ENCODE measurements at regions not wholly inside any gene's neighbourhood (a gene's known extent, or its start where the extent isn't known, plus 50 kb on each side); places are given as distances from the start of the nearest gene placed in this dataset.
"Not testable (repeated sequence)": the region's sequence is repeated elsewhere in the genome, so short reads cannot be mapped to it uniquely, and the experiment has no call there.

GRCh38 chr11:109708184-109708583, 286.2 kb downstream of the C11orf87 start:
- H3K9me3 ChIP-seq (ENCODE audit: control insufficient read depth in 1 of 2, insufficient read depth in 1 of 2, low read length in 2 of 2): no peaks in the 10 kb centered on the region
- intact Hi-C loops (cut with DNase I, micrococcal nuclease): no loop called here
- H3K4me3 ChIP-seq (ENCODE audit: low read length): no peak overlapping the region
- ChIA-PET CTCF (no interaction called here), POLR2A (no interaction called here)
- no peaks in the 10 kb centered on the region for H3K36me3 ChIP-seq (ENCODE audit: insufficient read depth, low read length)
- no peaks in the 10 kb centered on the region for H3K4me1 ChIP-seq (ENCODE audit: insufficient read depth, low read length)
- no peaks in the 10 kb centered on the region for H3K4me1 Mint-ChIP-seq (ENCODE audit: low read depth)
- H3K36me3 Mint-ChIP-seq (ENCODE audit: low read depth): no peaks in the 10 kb centered on the region
- H3K27me3 ChIP-seq (ENCODE audit: control insufficient read depth in 1 of 2, insufficient read depth in 2 of 2, low read length in 2 of 2): no peaks in the 10 kb centered on the region
- H3K9me3 Mint-ChIP-seq: no peaks in the 10 kb centered on the region
- ATAC-seq (ENCODE audit: poor library complexity): no peak
- DNase-seq: no peak
- no peak overlapping the region for H3K27ac Mint-ChIP-seq
- no peak overlapping the region for H3K4me3 Mint-ChIP-seq
- H3K27ac ChIP-seq (ENCODE audit: low read depth in 1 of 2, low read length in 2 of 2): no peak overlapping the region
- TF ChIP-seq CTCF (IDR thresholded peaks at IDR 0.05): no peak
- H3K27me3 Mint-ChIP-seq: no peaks in the 10 kb centered on the region

- H3K4me3 ChIP-seq (ENCODE audit: low read length); H3K36me3 Mint-ChIP-seq (ENCODE audit: low read depth); H3K9me3 Mint-ChIP-seq; H3K27ac ChIP-seq (ENCODE audit: low read depth in 1 of 2, low read length in 2 of 2); intact Hi-C loops (cut with DNase I, micrococcal nuclease); H3K27ac Mint-ChIP-seq; H3K27me3 ChIP-seq (ENCODE audit: control insufficient read depth in 1 of 2, insufficient read depth in 2 of 2, low read length in 2 of 2); H3K9me3 ChIP-seq (ENCODE audit: control insufficient read depth in 1 of 2, insufficient read depth in 1 of 2, low read length in 2 of 2); DNase-seq; POLR2A ChIA-PET; ATAC-seq (ENCODE audit: poor library complexity); H3K27me3 Mint-ChIP-seq; H3K4me1 ChIP-seq (ENCODE audit: insufficient read depth, low read length); H3K4me1 Mint-ChIP-seq (ENCODE audit: low read depth); H3K4me3 Mint-ChIP-seq; H3K36me3 ChIP-seq (ENCODE audit: insufficient read depth, low read length); CTCF ChIA-PET: not testable (repeated sequence)
Measured at GRCh38 chr11:109714444-109714843, 292.5 kb downstream of the C11orf87 start.

GRCh38 chr11:109715424-109715823, 293.4 kb downstream of the C11orf87 start:
- H3K9me3 Mint-ChIP-seq; POLR2A ChIA-PET; H3K36me3 ChIP-seq (ENCODE audit: insufficient read depth, low read length); H3K27ac Mint-ChIP-seq; H3K4me1 Mint-ChIP-seq (ENCODE audit: low read depth); DNase-seq; H3K4me1 ChIP-seq (ENCODE audit: insufficient read depth, low read length); H3K27me3 ChIP-seq (ENCODE audit: control insufficient read depth in 1 of 2, insufficient read depth in 2 of 2, low read length in 2 of 2); H3K27me3 Mint-ChIP-seq; H3K27ac ChIP-seq (ENCODE audit: low read depth in 1 of 2, low read length in 2 of 2); H3K9me3 ChIP-seq (ENCODE audit: control insufficient read depth in 1 of 2, insufficient read depth in 1 of 2, low read length in 2 of 2); H3K36me3 Mint-ChIP-seq (ENCODE audit: low read depth); CTCF ChIA-PET; H3K4me3 ChIP-seq (ENCODE audit: low read length); ATAC-seq (ENCODE audit: poor library complexity); H3K4me3 Mint-ChIP-seq; intact Hi-C loops (cut with DNase I, micrococcal nuclease): not testable (repeated sequence)

- POLR2A ChIA-PET: no interaction called here
- H3K4me3 ChIP-seq (ENCODE audit: low read length): no peak overlapping the region
- CTCF ChIA-PET: no interaction called here
- no peaks in the 10 kb centered on the region for H3K9me3 ChIP-seq (ENCODE audit: control insufficient read depth in 1 of 2, insufficient read depth in 1 of 2, low read length in 2 of 2)
- H3K4me1 ChIP-seq (ENCODE audit: insufficient read depth, low read length): no peaks in the 10 kb centered on the region
- Mint-ChIP-seq H3K27me3 (no peaks in the 10 kb centered on the region), H3K27ac (no peak overlapping the region), H3K36me3 (ENCODE audit: low read depth) (no peaks in the 10 kb centered on the region), H3K4me3 (no peak overlapping the region), H3K9me3 (peaks cover 11% of the 10 kb centered on the region), H3K4me1 (ENCODE audit: low read depth) (no peaks in the 10 kb centered on the region)
- H3K27ac ChIP-seq (ENCODE audit: low read depth in 1 of 2, low read length in 2 of 2): no peak overlapping the region
- no peaks in the 10 kb centered on the region for H3K36me3 ChIP-seq (ENCODE audit: insufficient read depth, low read length)
- intact Hi-C loops (cut with DNase I, micrococcal nuclease): no loop called here
- no peaks in the 10 kb centered on the region for H3K27me3 ChIP-seq (ENCODE audit: control insufficient read depth in 1 of 2, insufficient read depth in 2 of 2, low read length in 2 of 2)
- ATAC-seq (ENCODE audit: poor library complexity): no peak
- no peak for TF ChIP-seq CTCF (IDR thresholded peaks at IDR 0.05)
- no peak for DNase-seq
Measured at GRCh38 chr11:109726061-109726460, 304.1 kb downstream of the C11orf87 start.
